PC-3 (cell line): ENCODE measurements at regions not wholly inside any gene's neighbourhood (a gene's known extent, or its start where the extent isn't known, plus 50 kb on each side); places are given as distances from the start of the nearest gene placed in this dataset.

Source experiments
- ATAC-seq: fragments of 200-7000 bp; cut with Tn5 transposase; 2 replicates; pipeline ENCODE4 v1.9.1; 2020; ENCODE audit warnings: mild to moderate bottlenecking, moderate library complexity
- BruUV-seq: library from RNA; stranded (reverse); fragments of 400-500 nt; replicated peaks from 2 replicates; lab custom pipeline; 2021; lab: Mats Ljungman, UMichigan
- CTCF ChIA-PET: fragments of 300-600 bp; sonication (Branson Sonifier 250); formaldehyde crosslinking; loops from one replicate; lab custom pipeline; 2022; ENCODE audit warnings: antibody characterized with exemption; lab: Charles Lee
- POLR2A ChIA-PET: fragments of 300-600 bp; sonication (Branson Sonifier 250); formaldehyde crosslinking; loops from one replicate; lab custom pipeline; 2022; ENCODE audit warnings: antibody characterized with exemption; ENCODE audit not compliant: unreplicated experiment; lab: Charles Lee
- DNase-seq: peaks from one replicate; pipeline ENCODE4 v3.0.0-alpha.2; 2015
- H2AFZ ChIP-seq: fragments of 300-600 bp; sonication (generic); 2 replicates; pipeline ENCODE4 v1.6.0; 2016; ENCODE audit warnings: antibody characterized with exemption, low read length
- H3F3A ChIP-seq: fragments of 300-600 bp; sonication (generic); one replicate; pipeline ENCODE4 v1.6.0; 2017; ENCODE audit warnings: antibody characterized with exemption, low read length, control low read depth, mild to moderate bottlenecking; ENCODE audit not compliant: unreplicated experiment
- H3K27ac ChIP-seq: fragments of 300-600 bp; sonication (generic); 2 replicates; pipeline ENCODE4 v1.5.1; 2016; ENCODE audit warnings: mild to moderate bottlenecking, low read length
- H3K27me3 ChIP-seq: fragments of 300-600 bp; sonication (generic); 2 replicates; pipeline ENCODE4 v1.6.1; 2016; ENCODE audit warnings: low read length, mixed read lengths
- H3K36me3 ChIP-seq: fragments of 300-600 bp; sonication (generic); 2 replicates; pipeline ENCODE4 v1.6.1; 2016; ENCODE audit warnings: low read depth, mixed run types, low read length, mixed read lengths
- H3K4me1 ChIP-seq: fragments of 300-600 bp; sonication (generic); 2 replicates; pipeline ENCODE4 v1.5.1; 2016; ENCODE audit warnings: low read length; ENCODE audit not compliant: insufficient read depth
- H3K4me2 ChIP-seq: fragments of 300-600 bp; sonication (generic); 2 replicates; pipeline ENCODE4 v1.6.0; 2016; ENCODE audit warnings: low read length
- H3K4me3 ChIP-seq: fragments of 300-600 bp; sonication (generic); 2 replicates; pipeline ENCODE4 v1.5.1; 2016; ENCODE audit warnings: mild to moderate bottlenecking, low read length, mixed read lengths
- H3K79me2 ChIP-seq: fragments of 300-600 bp; sonication (generic); 2 replicates; pipeline ENCODE4 v1.6.1; 2017; ENCODE audit warnings: low read length, mixed read lengths
- H3K9ac ChIP-seq: fragments of 300-600 bp; sonication (generic); 2 replicates; pipeline ENCODE4 v1.6.0; 2016; ENCODE audit warnings: mild to moderate bottlenecking, low read length
- H3K9me2 ChIP-seq: fragments of 300-600 bp; sonication (generic); replicated peaks from 2 replicates; pipeline ENCODE4 v1.6.1; 2016; ENCODE audit warnings: mixed run types, low read length, mixed read lengths
- H3K9me3 ChIP-seq: fragments of 300-600 bp; sonication (generic); 2 replicates; pipeline ENCODE4 v1.6.1; 2016; ENCODE audit warnings: low read length, mixed read lengths
- H4K20me1 ChIP-seq: fragments of 300-600 bp; sonication (generic); 2 replicates; pipeline ENCODE4 v1.6.1; 2016; ENCODE audit warnings: low read length, mixed read lengths
- CTCF ChIP-seq: fragments of 300-600 bp; sonication (generic); conservative IDR thresholded peaks from 2 replicates; pipeline ENCODE4 v1.5.1; 2017; ENCODE audit warnings: antibody characterized with exemption, low read depth, mild to moderate bottlenecking, low read length
- EZH2 ChIP-seq: fragments of 300-600 bp; sonication (generic); IDR thresholded peaks from one replicate; pipeline ENCODE4 v1.6.1; 2017; ENCODE audit warnings: antibody characterized with exemption, mild to moderate bottlenecking, low read length; ENCODE audit not compliant: unreplicated experiment
- EZH2phosphoT487 ChIP-seq: fragments of 300-600 bp; sonication (generic); IDR thresholded peaks from 2 replicates; pipeline ENCODE4 v1.6.1; 2018; ENCODE audit warnings: mild to moderate bottlenecking, antibody characterized with exemption, low read length, borderline replicate concordance
- intact Hi-C: fragments of 100-400 bp; cut with micrococcal nuclease; formaldehyde crosslinking; loops from 2 replicates; pipeline ENCODE4 v1.9.0; 2023

- ATAC-seq (no peak), DNase-seq (no peak)
- no peaks in the 10 kb centered on the region for H3F3A ChIP-seq
- TF ChIP-seq CTCF (no peak), EZH2 (no peak), EZH2phosphoT487 (no peak)
- H3K9me2 ChIP-seq = no peaks in the 10 kb centered on the region
- H3K9ac ChIP-seq = no peak overlapping the region
- H3K27me3 ChIP-seq = peaks cover 3% of the 10 kb centered on the region; the same call in 1 of the 2 replicates
- no peaks in the 10 kb centered on the region for H3K36me3 ChIP-seq
- CTCF ChIA-PET = no interaction called here
- no peaks in the 10 kb centered on the region for H4K20me1 ChIP-seq
- BruUV-seq = no TSS peak
- intact Hi-C loops = no loop called here
- H3K4me3 ChIP-seq = no peak overlapping the region
- POLR2A ChIA-PET = no interaction called here
- H2AFZ ChIP-seq = no peak overlapping the region
- no peaks in the 10 kb centered on the region for H3K9me3 ChIP-seq
- no peak overlapping the region for H3K27ac ChIP-seq
- no peaks in the 10 kb centered on the region for H3K79me2 ChIP-seq
- no peak overlapping the region for H3K4me2 ChIP-seq
- H3K4me1 ChIP-seq = no peaks in the 10 kb centered on the region
These were observed 1047.3 kb downstream of the ADGRL2 start for GRCh38 chr1:82848043-82848442.

- Histone ChIP-seq H3K79me2 (no peaks in the 10 kb centered on the region), H3K4me1 (no peaks in the 10 kb centered on the region), H3F3A (no peaks in the 10 kb centered on the region), H3K9me2 (no peaks in the 10 kb centered on the region), H3K27ac (no peak overlapping the region), H2AFZ (no peak overlapping the region), H3K9me3 (no peaks in the 10 kb centered on the region), H3K36me3 (no peaks in the 10 kb centered on the region), H3K4me3 (no peak overlapping the region), H3K4me2 (no peak overlapping the region), H3K9ac (no peak overlapping the region), H4K20me1 (no peaks in the 10 kb centered on the region), H3K27me3 (peaks cover 3% of the 10 kb centered on the region; the same call in 1 of the 2 replicates)
- intact Hi-C loops = no loop called here
- TF ChIP-seq EZH2 (no peak), EZH2phosphoT487 (no peak), CTCF (no peak)
- ChIA-PET POLR2A (no interaction called here), CTCF (no interaction called here)
- BruUV-seq = no TSS peak
- ATAC-seq = no peak
- no peak for DNase-seq
These were observed 1045.1 kb downstream of the ADGRL2 start for GRCh38 chr1:82845866-82846265.

GRCh38 chr1:82844911-82845827 is 1044.4 kb downstream of the ADGRL2 start:
- no peaks in the 10 kb centered on the region for H3K9me3 ChIP-seq
- no peak overlapping the region for H3K4me2 ChIP-seq
- H3K9me2 ChIP-seq = no peaks in the 10 kb centered on the region
- H3K4me3 ChIP-seq = no peak overlapping the region
- DNase-seq = no peak
- H3K27ac ChIP-seq = no peak overlapping the region
- POLR2A ChIA-PET = no interaction called here
- no peaks in the 10 kb centered on the region for H3K4me1 ChIP-seq
- H4K20me1 ChIP-seq = no peaks in the 10 kb centered on the region
- BruUV-seq = no TSS peak
- intact Hi-C loops = no loop called here
- H3K9ac ChIP-seq = no peak overlapping the region
- no peak for ATAC-seq
- H3K79me2 ChIP-seq = no peaks in the 10 kb centered on the region
- no peaks in the 10 kb centered on the region for H3F3A ChIP-seq
- H3K27me3 ChIP-seq = peaks cover 3% of the 10 kb centered on the region; the same call in 1 of the 2 replicates
- CTCF ChIA-PET = no interaction called here
- no peaks in the 10 kb centered on the region for H3K36me3 ChIP-seq
- TF ChIP-seq EZH2phosphoT487 = no peak
- no peak for TF ChIP-seq CTCF
- TF ChIP-seq EZH2 = no peak
- H2AFZ ChIP-seq = no peak overlapping the region
